Retinal pigment epithelial cell (primary cell): ENCODE measurements at regions not wholly inside any gene's neighbourhood (a gene's known extent, or its start where the extent isn't known, plus 50 kb on each side); places are given as distances from the start of the nearest gene placed in this dataset.

Experiments
- DNase-seq: peaks from one replicate; pipeline ENCODE4 v3.0.0-alpha.2; 2010; ENCODE audit warnings: low read depth
- H3K4me3 ChIP-seq: 2 replicates; pipeline ENCODE4 v1.5.1; 2011; ENCODE audit warnings: mild to moderate bottlenecking, low read length, control low read depth, moderate library complexity
- CTCF ChIP-seq: conservative IDR thresholded peaks from 2 replicates; pipeline ENCODE4 v1.5.1; 2011; ENCODE audit warnings: low read depth, low read length, control low read depth, inconsistent platforms

- DNase-seq = no peak
- TF ChIP-seq CTCF = no peak
- H3K4me3 ChIP-seq = no peak overlapping the region
Observed at GRCh38 chr3:10631224-10631623, 125.8 kb upstream of the ATP2B2 start.

- no peak for DNase-seq
- H3K4me3 ChIP-seq = no peak overlapping the region
- no peak for TF ChIP-seq CTCF
Observed at GRCh38 chr3:10632125-10632524, 126.7 kb upstream of the ATP2B2 start.

- no peak for TF ChIP-seq CTCF
- H3K4me3 ChIP-seq = no peak overlapping the region
- no peak for DNase-seq
Observed at GRCh38 chr3:10632741-10633140, 127.4 kb upstream of the ATP2B2 start.

GRCh38 chr3:10635446-10636076 lies 130.2 kb upstream of the ATP2B2 start:
- no peak for DNase-seq
- H3K4me3 ChIP-seq = no peak overlapping the region
- TF ChIP-seq CTCF = no peak

GRCh38 chr3:10637342-10637741 lies 132.0 kb upstream of the ATP2B2 start:
- no peak for TF ChIP-seq CTCF
- no peak for DNase-seq
- H3K4me3 ChIP-seq = no peak overlapping the region

- no peak for TF ChIP-seq CTCF
- H3K4me3 ChIP-seq = no peak overlapping the region
- DNase-seq = no peak
Observed at GRCh38 chr3:10638466-10638865, 133.1 kb upstream of the ATP2B2 start.

GRCh38 chr3:10641760-10642159 lies 136.4 kb upstream of the ATP2B2 start:
- TF ChIP-seq CTCF = no peak
- DNase-seq = no peak
- H3K4me3 ChIP-seq = no peak overlapping the region
